ENCODE measurements at regions not wholly inside any gene's neighbourhood (a gene's known extent, or its start where the extent isn't known, plus 50 kb on each side); places are given as distances from the start of the nearest gene placed in this dataset.

DNA sequence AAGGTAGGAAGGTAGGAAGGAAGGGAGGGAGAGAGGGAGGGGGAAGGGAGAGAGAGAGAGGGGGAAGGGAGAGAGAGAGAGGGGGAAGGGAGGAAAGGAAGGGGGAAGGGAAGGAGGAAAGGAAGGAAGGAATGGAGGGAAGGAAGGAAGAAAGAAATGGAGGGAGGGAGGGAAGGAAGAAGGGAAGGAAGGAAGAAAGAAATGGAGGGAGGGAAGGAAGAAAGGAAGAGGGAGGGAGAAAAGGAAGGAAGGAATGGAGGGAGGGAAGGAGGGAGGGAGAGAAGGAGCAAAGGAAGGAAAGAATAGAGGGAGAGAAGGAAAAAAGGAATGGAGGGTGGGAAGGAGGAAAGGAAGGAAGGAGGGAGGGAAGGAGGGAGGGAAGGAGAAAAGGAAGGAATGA, 176.4 kb upstream of the PTER start:
- no peak for TF ChIP-seq POLR2A (IDR thresholded peaks at IDR 0.05)
- TF ChIP-seq, protein P1, sequence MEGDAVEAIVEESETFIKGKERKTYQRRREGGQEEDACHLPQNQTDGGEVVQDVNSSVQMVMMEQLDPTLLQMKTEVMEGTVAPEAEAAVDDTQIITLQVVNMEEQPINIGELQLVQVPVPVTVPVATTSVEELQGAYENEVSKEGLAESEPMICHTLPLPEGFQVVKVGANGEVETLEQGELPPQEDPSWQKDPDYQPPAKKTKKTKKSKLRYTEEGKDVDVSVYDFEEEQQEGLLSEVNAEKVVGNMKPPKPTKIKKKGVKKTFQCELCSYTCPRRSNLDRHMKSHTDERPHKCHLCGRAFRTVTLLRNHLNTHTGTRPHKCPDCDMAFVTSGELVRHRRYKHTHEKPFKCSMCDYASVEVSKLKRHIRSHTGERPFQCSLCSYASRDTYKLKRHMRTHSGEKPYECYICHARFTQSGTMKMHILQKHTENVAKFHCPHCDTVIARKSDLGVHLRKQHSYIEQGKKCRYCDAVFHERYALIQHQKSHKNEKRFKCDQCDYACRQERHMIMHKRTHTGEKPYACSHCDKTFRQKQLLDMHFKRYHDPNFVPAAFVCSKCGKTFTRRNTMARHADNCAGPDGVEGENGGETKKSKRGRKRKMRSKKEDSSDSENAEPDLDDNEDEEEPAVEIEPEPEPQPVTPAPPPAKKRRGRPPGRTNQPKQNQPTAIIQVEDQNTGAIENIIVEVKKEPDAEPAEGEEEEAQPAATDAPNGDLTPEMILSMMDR (IDR thresholded peaks at IDR 0.05), result no peak
- H3K4me3 ChIP-seq, result no peak overlapping the region
- ATAC-seq (no peak), DNase-seq (no peak)
- no peaks in the 10 kb centered on the region for H3K36me3 ChIP-seq
- no peaks in the 10 kb centered on the region for H3K4me1 ChIP-seq
- H3K27me3 ChIP-seq, result no peaks in the 10 kb centered on the region
- H3K27ac ChIP-seq, result no peak overlapping the region
- no peaks in the 10 kb centered on the region for H3K9me3 ChIP-seq
- intact Hi-C loops (cut with DNase I), result no loop called here

DNA sequence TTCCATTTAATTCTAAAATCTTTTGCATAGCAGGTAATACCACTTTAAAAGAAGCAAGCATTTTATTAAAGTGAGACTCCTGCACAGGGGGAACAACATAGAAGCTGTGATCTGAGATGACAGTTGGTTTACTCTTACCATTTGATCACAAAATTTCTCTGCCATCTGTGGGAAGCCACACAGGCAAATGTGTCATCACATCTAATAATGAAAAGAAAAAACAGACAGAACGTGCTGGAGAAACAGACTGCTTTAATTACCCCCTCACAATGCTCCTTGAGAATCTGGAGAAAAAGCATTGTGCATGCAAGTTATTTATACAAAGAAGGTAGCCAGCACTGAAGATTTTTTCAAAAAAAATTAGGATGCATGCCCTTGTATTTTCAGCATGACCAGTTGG, 165.2 kb upstream of the PTER start:
- 24% methylated on average over 1 of the region's 1 CpG for WGBS (ENCODE audit: insufficient coverage, low coverage, low lambda C conversion rate, missing lambda C conversion rate)
- Histone ChIP-seq H3K36me3 (no peaks in the 10 kb centered on the region), H3K27ac (no peak overlapping the region), H3K27me3 (no peaks in the 10 kb centered on the region), H3K9me3 (peaks cover 0 to 6% (median 0%) of the 10 kb centered on the region in 4 donors), H3K4me1 (no peaks in the 10 kb centered on the region), H3K4me3 (no peak overlapping the region)
- ATAC-seq, result no peak
- intact Hi-C loops (cut with DNase I), result no loop called here
- TF ChIP-seq, protein P1 (IDR thresholded peaks at IDR 0.05), result no peak
- TF ChIP-seq POLR2A (IDR thresholded peaks at IDR 0.05), result no peak
- DNase-seq, result no peak

DNA sequence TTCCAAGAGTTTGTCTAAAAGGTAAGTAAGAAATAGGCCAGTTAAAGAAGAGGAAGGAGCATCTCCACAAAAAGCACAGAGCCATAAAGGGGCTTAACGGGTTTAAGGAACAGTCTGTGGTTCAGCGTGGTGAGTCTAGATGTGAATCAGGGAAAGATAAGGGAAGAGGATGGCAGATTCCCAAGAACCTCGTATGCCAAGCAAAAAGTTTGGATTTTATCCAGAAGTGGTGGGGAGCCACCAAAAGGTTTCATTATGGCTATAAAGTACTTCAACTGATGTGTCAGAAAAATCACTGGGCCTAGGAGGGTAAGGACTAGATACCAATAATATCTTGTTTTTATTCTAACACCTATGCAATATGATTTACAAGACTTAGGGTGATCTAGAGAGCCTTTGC, 161.9 kb upstream of the PTER start:
- 52% methylated on average over 3 of the region's 3 CpGs for WGBS (ENCODE audit: insufficient coverage, low coverage, low lambda C conversion rate, missing lambda C conversion rate)
- no peaks in the 10 kb centered on the region for H3K27me3 ChIP-seq
- TF ChIP-seq POLR2A (IDR thresholded peaks at IDR 0.05), result no peak
- TF ChIP-seq, protein P1 (IDR thresholded peaks at IDR 0.05), result no peak
- no peak overlapping the region for H3K4me3 ChIP-seq
- H3K9me3 ChIP-seq, result peaks cover 0 to 6% (median 0%) of the 10 kb centered on the region in 4 donors
- no peak for DNase-seq
- H3K36me3 ChIP-seq, result no peaks in the 10 kb centered on the region
- intact Hi-C loops (cut with DNase I), result no loop called here
- H3K4me1 ChIP-seq, result no peaks in the 10 kb centered on the region
- no peak for ATAC-seq
- no peak overlapping the region for H3K27ac ChIP-seq

DNA sequence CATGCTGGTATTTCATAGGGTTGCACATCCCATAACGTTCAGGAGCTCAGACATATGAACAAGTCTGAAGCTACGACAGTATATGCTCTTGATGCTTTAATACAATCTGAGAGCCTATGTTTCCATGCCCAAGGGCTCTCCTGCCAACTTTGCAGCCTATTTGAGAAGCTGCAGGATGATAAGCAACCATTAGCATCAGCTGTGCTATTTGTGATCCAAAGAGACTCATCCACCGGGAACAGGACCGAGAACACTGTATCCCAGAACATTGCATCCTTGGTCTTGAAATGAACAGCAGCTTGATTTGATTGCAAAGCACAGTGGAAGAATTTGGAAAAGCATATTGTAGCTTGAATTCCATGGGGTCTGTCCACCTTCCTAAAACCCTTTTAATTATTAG, 156.2 kb upstream of the PTER start:
- Histone ChIP-seq H3K27ac (no peak overlapping the region), H3K9me3 (peaks cover 0 to 6% (median 0%) of the 10 kb centered on the region in 4 donors), H3K4me3 (no peak overlapping the region), H3K27me3 (no peaks in the 10 kb centered on the region), H3K4me1 (no peaks in the 10 kb centered on the region), H3K36me3 (no peaks in the 10 kb centered on the region)
- no peak for DNase-seq
- no peak for ATAC-seq
- 63% methylated on average over 2 of the region's 4 CpGs for WGBS (ENCODE audit: insufficient coverage, low coverage, low lambda C conversion rate, missing lambda C conversion rate)
- TF ChIP-seq, protein P1 (IDR thresholded peaks at IDR 0.05), result no peak
- intact Hi-C loops (cut with DNase I), result no loop called here

DNA sequence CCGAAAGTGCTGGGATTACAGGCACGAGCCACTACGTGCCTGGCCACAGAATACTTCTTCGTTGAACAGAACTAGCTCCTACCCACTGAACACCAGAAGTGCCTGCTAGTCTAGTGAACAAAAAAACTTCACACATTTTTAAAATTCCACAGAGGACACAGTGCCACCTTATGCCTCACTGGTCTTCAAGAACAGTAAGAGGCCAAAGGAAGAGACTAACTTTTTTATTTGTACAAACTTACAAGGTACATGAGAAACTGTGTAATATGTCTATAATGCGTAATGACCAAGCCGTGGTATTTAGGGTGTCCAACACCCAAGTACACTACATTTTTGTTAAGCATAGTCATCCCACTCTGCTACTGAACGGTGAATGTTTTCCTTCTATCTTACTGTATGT, 144.4 kb upstream of the PTER start:
- ATAC-seq, result no peak
- Histone ChIP-seq H3K4me1 (no peaks in the 10 kb centered on the region), H3K27ac (no peak overlapping the region), H3K27me3 (no peaks in the 10 kb centered on the region), H3K36me3 (no peaks in the 10 kb centered on the region), H3K9me3 (no peaks in the 10 kb centered on the region), H3K4me3 (no peak overlapping the region)
- no peak for DNase-seq
- 72% methylated on average over 7 of the region's 7 CpGs for WGBS (ENCODE audit: insufficient coverage, low coverage, low lambda C conversion rate, missing lambda C conversion rate)
- TF ChIP-seq, protein P1 (IDR thresholded peaks at IDR 0.05), result no peak
- TF ChIP-seq POLR2A (IDR thresholded peaks at IDR 0.05), result no peak
- intact Hi-C loops (cut with DNase I), result no loop called here
